ENCODE measurements at regions not wholly inside any gene's neighbourhood (a gene's known extent, or its start where the extent isn't known, plus 50 kb on each side); places are given as distances from the start of the nearest gene placed in this dataset.

- TF ChIP-seq CTCF (IDR thresholded peaks at IDR 0.05 in 8 of 11, conservative IDR thresholded peaks at IDR 0.05 in 3 of 11) (no peak), POLR2AphosphoS5 (IDR thresholded peaks at IDR 0.05) (no peak)
These were observed 170.9 kb downstream of the RCHY1 start for GRCh38 chr4:75343333-75343732.
